ENCODE measurements at regions not wholly inside any gene's neighbourhood (a gene's known extent, or its start where the extent isn't known, plus 50 kb on each side); places are given as distances from the start of the nearest gene placed in this dataset.
"Not testable (repeated sequence)": the region's sequence is repeated elsewhere in the genome, so short reads cannot be mapped to it uniquely, and the experiment has no call there.

DNA sequence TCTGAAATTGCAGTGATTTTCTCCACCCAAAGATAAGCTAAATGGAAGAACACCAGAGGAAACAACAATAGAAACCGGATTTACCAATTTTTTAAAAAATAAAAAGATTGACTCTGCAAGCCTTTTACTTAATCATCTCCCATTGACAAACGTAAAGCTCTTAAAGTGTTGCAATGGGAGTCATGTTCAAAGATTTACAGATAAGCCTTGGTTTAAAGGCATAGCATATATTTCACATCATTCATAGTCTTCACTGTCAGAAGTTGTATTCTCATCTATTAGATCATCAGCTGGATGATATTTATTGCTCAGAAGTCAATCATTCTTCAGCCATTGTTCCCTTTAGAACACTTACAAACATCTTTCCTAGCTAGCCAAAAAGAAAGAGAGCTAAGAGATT, 397.6 kb downstream of the GBE1 start:
- DNase-seq, result no peak

DNA sequence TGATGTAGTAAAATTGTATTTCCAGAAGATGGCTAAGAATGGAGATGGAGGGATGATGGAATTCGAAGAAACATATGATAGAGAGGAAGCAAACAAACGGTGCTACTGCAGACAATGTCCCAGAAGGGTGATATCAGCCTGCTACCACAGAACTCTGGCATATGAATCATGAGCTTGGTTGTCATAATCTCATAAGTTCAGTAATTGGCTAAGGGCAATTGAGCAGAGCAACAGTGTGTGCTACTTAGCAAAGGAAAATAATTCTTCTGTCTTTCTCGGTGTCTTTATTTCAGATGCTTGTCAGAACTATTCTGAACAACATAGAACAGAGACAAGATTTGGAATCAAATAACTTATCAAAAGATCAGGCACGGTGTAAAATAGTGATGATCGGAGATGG, 407.3 kb downstream of the GBE1 start:
- DNase-seq, result no peak

DNA sequence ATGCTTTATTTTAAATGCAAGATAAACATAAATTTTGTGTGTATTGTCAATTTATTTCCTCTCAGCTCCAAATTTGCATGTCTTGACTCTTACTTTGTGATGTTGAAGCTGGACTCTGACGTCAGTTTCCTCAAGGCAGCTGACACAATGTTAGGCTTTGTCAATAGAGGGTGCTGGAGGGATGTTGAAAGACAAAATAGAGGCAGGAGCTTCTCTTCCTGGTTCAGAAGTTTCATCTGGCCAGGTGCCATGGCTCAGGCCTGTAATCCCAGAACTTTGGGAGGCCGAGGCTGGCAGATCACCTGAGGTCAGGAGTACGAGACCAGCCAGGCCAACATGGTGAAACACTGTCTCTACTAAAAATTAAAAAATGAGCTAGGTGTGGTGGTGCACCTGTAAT, 408.6 kb downstream of the GBE1 start:
- no peak for DNase-seq

DNA sequence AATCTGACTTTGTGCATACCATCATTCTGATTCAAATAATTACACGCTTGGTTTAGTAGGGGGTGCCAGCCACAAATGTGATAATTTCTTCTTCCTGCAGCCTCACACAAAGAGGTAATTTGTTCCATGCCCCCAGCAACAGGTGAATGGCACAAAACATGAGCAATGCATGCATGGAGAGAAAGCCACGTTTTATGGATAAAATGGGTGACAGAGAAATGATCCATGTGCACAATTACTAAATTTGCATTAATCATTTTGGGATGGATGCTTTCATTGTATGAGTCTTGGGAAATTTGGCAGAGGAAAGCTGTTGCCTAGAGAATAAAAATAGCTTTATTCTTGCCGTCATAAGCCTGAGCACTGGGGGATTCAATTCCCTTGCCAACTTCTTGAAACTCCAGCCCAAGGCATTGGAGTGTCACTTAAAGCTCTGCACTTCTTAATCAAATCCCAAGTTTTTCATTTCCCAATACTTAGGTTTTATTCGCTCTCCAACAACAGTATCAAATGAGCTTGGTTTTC, 411.6 kb downstream of the GBE1 start:
- DNase-seq, result no peak

DNA sequence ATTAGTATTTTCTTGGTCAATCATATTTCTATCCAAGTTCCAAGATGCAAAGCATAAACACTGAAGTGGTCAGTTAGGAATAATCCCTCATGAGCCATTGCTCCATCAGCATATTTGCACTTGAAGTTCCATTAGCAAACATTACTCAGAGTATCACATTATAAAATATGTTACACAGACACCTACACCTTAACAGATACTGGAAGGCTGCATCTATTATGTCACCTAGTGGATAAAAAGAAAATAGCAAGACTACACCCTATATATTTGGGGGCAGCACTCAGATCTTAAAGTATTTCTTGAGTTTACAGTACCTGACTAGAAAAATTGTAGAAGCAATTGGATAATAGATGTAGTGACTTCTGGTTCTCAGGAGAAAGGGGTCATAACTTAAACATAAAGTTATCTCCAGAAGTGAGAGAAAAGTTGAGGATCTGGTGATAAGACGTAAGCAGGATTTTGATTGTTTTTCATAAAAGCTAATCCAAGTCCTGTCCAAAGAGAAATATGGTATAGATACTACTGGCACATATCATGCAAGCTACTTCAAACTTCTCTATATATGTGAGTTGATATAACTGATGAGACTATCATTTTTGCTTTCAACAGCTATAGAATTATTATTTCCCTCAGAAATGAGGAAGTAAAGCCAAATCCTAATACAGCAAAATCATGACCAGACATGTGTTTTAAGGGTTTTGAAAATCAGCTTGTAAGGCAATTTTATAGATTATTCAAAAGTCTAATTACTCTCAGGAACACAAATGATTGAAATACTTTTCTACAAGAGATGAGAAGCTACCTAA, 422.2 kb downstream of the GBE1 start:
- no peak for DNase-seq

DNA sequence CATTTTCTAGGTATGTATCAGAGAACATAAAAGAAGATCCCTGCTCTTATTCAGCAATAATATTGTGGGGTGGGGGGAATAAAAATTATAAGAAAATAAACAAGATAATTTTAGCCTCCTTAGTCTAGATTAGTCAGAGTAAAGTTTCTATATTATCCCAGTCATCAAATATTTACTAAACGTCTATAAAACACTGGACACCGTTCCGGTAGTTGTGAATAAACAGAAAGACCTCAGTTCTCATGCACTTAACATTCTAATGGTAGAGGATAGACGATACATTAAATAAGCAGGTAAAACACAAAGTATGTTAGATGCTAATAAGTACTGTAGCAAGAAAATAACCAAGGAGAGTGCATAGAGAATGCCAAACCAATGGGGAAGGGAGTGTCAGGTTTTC, 425.0 kb downstream of the GBE1 start:
- no peak for DNase-seq

DNA sequence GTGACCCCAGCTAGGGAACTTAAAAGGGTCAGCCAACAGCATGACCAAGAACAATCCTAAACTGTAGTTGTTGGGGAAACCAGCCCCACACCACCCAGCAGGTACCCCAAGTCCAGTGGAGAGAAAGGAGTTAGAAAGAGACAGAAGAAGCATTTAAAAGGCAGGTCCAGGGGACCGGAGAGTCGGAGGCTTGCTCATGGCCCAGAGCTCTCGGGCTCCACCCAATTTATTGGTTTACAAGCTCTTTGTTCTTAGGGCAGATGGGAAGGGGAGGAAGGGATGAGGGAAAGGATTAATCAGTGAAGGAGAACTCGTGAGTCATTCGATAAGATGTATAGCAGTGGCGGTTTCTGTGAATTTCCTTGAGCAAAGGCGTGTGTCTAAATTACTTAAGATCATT, 431.6 kb downstream of the GBE1 start:
- DNase-seq, result not testable (repeated sequence)

DNA sequence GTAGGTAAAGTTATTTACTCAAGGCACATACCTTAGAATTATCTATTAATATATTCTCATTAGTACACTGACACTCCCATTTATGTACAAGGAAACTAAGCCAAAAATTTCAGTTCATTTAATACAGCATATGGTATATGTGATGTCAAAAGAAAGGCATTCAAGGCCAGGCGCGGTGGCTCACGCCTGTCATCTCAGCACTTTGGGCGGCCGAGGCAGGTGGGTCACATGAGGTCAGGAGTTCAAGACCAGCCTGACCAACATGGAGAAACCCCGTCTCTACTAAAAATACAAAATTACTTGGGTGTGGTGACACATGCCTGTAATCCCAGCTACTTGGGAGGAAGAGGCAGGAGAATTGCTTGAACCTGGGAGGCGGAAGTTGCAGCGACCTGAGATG, 435.2 kb downstream of the GBE1 start:
- DNase-seq, result no peak

DNA sequence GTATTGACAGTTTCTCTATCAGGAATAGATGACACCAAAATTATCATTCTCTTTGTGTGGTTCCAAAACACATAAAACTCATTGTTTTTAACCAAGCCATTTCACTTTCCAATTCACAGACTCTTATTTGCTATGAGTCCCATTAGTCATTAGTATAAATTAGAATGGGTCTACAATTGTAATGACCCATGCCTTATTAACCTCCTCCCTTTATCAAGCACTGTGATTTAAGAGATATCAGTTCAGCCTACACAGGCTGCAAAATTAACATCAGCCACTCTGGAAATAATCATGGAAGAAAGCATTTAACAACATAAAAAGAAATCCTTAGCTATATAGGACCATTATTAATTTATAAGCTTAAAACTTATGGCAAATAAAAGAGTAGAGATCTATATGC, 440.6 kb downstream of the GBE1 start:
- DNase-seq, result no peak

DNA sequence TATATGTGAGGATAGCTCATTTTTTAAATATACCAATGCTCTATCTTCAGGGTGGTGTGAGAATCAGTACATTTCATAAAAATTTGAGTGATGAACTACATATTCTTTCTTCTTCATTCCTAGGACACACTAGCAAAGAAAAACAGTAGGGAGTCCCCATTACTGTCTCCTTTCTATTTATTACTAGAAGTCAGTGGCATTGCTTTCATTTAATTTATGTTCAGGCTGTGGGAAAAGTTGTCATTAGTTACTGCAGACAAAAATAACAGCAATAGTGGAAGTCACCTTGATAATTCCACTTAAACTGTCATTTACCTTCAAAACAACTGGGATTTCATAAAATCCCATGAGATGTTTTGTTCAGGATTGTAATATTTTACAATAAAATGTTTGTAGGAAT, 446.4 kb downstream of the GBE1 start:
- DNase-seq, result no peak

DNA sequence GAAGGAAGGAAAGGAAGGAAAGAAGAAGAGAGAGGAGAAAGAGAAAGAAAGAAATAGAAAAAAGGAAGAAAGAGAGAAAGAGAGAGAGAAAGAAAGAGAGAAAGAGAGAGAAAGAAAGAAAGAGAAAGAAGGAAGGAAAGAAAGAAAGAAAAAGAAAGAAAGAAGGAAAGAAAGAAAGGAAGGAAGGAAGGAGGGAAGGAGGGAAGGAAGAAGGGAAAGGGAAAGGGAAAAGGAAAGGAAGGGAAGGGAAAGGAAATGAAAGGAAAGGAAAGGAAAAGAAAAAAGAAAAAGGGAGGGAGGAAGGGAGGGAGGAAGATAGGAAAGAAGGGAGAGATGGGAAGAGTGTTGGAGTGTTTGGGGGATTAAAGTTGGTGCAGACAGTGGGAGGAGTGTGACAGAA, 450.1 kb downstream of the GBE1 start:
- DNase-seq, result no peak

DNA sequence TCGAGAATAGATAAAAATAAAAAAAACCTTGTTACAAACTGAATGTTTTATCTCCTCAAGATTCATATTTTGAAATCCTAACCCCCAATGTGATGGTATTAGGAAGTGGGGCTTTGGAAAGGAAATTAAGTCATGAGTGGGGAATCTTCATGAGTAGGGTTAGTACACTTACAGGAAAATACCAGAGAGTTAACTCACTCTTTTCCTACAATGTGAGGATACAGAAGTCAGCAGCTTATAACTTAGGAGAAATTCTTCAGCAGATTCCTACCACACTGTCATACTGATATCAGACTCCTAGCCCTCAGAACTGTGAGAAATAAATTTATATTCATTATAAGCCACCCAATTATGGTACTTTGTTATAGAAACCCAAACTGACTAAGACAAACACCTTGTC, 453.1 kb downstream of the GBE1 start:
- DNase-seq, result no peak

DNA sequence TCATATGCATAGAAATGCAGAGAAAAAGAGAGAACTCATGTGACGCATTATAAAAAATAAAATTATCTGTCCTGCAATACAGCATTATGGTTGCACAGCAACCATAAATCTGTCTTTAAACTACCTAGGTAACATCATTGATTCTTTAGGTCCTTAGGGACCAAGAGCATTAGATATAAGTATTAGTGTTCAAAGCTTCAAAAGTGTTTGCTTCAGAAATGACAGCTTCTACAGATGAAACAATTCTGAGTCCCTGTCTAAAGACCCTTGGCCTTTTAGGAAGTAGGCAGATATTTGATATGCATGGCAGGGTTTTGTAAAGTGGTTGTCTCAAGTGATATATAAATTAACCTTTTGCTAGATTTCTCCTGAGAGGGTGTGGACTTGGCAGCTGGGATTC, 454.2 kb downstream of the GBE1 start:
- DNase-seq, result no peak

DNA sequence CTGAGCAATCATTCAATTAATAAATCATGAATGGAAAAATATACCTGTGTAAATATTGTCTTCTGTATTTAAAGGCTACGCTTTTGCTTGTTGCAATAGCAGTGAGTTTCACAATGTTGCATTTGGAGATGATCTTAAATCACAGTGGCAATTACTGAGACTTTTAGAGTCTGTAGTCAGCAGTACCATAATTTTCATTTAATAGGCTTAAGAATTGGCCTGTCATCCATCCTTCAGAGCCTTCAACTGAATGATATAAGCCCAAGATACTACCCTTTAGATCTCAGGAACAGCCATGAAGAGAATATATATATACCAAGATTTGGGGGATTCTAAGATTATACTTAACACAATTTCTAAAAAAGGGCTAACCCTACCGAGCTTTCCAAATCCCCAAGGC, 458.1 kb downstream of the GBE1 start:
- no peak for DNase-seq

DNA sequence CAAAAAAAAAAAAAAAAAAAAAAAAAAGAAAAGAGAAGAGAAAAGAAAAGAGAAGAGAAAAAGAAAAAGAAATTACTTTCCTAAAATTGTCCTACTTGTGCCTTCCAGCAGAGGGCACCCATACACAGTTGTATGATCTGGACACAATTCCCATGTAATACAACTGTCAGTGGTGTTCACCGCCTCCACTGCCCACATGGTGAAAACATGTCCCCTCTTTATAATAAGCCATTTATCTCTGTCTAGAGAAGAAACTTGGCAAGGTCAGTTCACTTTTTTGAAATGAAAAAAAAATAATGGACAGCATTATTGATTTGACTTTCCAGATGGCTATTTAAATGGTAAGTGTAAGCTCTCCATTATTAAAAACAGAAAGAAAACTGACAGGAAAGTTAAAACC, 459.4 kb downstream of the GBE1 start:
- DNase-seq, result no peak

DNA sequence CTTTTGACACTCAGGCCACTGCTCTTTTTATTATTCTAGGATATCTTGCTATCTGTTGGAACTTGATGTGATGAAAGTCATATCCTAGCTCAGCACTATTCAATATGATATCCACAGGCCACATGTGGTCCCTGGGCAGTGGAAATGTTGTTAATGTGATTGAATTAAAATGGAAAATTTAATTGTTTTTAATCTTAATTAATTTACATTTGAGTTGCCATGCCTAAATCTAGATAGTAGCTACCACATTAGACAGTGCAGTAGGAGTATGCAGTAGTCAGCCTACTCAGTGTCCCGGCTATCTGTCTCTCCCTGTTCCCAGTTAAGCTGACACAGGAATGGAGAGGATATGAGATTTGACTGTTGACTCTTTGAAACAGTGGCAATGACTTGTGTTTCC, 460.2 kb downstream of the GBE1 start:
- no peak for DNase-seq

DNA sequence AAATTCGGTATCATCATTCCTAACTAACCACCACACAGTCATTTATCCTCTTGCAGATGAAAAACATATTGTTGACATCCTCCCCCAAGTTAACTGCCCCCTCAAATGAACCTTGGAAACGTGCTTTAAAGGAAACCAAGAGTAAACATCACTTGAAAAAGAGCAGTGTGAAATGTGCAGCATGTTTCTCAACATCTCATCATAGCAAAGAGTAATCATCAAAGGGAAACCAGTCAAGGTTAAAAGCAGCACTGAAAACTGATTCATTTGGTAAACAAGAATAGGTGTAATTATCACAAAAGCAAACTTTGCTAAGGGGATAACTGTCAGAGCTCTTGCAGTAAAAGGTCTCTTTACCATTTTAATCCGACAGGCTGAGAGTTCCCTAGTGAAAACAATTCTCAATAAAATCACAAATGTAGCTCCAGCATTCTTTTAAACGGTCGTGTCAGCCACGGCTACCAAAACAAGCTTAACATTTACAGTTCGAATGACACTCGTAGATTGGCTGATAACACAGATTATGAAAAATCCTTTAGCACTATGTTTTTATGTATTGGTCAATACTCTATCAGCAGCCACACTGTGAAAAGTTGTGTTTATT, 461.0 kb downstream of the GBE1 start:
- DNase-seq, result no peak

DNA sequence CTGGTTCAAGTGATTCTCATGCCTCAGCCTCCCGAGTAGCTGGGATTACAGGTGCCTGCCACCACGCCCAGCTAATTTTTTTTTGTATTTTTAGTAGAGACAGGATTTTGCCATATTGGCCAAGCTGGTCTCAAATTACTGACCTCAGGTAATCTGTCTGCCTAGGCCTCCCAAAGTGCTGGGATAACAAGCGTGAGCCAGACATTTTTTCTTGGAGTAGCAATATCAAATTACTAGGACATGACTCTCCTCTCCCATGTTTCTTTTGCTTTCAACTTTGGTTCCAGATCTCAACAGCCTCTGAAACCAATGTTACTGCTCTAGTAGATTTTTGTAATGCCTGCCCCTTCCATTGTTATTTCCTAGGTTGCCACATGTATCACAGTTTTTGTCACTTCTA, 462.0 kb downstream of the GBE1 start:
- no peak for DNase-seq

DNA sequence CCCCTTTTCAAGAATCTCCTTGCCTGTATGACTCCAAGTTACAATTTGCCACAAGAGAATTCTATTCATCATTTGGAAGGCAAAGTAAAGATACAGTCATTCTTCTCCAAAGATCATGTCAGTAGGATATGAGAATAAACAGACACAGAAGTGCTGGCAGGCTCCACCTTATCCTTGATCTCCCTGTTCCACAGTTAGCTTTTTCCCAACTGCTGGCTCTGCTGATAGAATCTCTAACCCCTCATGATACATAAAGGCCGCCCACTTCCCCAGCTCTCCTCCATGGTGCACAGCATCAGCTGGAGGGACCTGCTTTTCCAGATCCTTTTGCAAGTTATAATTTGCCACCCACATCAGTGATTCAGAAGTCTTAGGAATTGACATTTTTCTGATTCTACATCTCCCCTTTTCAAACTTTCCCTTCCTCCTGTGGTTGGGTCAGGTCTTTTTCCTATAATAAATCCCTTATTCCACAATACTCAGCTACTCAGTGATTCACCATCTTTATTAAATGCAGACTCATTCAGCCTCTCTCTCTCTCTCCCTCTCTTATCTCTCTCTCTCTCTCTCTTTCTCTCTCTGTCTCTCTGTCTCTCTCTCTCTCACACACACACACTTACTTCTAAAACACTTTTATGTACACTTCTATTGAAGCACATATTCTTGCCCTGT, 465.4 kb downstream of the GBE1 start:
- DNase-seq, result no peak

DNA sequence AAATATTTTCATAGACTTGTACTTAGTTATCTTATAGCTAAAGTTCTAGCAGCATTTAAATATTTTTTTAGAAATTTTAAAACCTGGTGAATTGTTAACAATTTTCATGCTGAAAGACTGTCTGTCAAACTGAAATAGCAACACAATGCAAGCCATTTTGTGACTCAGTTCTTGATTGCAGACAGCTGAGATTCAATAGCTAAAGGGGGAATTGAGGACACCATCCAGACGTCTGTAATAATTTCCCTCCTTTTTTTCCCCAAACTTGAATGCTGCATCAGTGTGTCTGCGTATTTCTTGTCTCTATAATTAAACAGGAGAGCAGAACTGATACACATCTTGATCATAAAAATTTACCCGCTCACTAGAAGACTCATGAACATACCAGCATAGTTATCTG, 468.3 kb downstream of the GBE1 start:
- no peak for DNase-seq

DNA sequence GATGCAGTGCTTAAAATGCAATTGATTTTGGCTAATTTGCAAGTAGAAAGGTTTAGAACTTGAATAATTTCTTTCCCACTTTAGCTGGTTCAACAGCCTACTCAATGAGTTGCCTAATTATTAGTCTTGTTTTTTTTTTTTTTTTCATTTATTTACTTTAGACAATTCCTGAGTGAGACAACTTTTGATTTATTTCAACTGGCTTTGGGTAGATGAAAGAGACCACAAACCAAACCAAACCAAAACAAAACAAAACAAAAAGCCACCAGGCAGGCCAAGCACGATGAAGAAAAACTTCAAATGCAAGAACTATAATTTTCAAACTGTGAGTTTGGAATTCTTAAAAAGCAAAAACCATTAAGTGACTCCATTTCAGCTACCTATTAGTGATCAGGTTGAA, 469.9 kb downstream of the GBE1 start:
- DNase-seq, result no peak

DNA sequence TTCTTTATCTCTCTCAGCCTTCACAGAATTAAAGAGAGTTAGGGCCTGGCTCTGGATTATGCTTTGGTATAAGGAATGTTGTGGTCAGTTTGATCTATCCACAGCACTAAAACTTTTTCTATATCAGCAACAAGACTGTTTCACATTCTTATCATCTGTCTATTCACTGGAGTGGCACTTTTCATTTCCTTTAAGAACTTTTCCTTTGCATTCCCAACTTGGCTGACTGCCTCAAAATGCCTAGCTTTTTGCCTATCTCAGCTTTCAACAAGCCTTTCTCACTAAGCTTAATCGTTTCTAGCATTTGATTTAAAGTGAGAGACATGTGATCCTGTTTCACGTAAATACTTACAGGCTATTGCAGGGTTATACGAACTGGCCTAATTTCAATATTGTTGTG, 471.8 kb downstream of the GBE1 start:
- no peak for DNase-seq

DNA sequence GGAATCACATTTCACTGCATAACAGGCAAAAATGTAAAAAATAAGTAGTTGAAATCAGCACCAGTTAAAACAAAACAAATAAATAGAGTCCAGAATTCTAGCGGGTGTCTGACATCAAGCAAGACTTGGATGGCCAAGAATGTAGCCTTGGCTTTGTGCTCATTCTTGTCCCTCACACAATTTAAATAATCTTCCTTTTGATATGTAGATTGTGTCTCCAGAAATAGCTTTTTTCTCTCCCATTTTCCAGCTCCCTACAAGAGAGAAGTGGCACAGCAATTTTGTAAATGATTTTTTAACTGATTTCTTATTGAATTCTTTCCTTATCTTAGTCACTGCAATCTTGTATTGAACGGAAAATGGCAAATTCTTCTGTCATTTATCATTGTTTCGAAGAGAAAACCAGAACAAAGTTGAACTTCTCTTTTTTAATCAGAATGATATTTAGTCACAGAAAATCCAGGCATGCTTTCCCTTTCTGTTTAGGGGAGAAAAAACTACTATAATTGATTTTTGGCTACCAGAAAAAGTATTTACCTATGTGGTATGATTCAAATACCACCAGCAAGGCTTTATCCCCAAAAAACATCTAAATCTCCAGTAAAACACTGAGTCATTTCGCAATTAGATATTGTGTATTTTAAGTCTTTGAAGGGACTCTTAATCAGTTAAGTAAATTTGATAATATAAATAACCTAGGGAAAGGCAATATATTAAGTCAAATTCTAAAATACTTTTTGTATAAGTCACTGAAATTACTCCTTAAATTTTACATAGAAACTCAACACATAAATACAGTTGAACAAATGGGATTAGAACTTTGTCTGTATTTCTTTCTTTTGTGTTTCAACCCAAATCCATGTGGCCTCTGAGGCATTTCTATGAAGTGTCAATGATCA, 481.7 kb downstream of the GBE1 start:
- DNase-seq, result no peak

All from activated gamma-delta T cell (primary cell).